HG02623 (cell line): ENCODE measurements at regions not wholly inside any gene's neighbourhood (a gene's known extent, or its start where the extent isn't known, plus 50 kb on each side); places are given as distances from the start of the nearest gene placed in this dataset.

ENCODE experiments used
- ATAC-seq: cut with Tn5 transposase; IDR thresholded peaks from one replicate; pipeline ENCODE4 v1.9.1; 2021; ENCODE audit warnings: moderate library complexity; ENCODE audit not compliant: unreplicated experiment

DNA sequence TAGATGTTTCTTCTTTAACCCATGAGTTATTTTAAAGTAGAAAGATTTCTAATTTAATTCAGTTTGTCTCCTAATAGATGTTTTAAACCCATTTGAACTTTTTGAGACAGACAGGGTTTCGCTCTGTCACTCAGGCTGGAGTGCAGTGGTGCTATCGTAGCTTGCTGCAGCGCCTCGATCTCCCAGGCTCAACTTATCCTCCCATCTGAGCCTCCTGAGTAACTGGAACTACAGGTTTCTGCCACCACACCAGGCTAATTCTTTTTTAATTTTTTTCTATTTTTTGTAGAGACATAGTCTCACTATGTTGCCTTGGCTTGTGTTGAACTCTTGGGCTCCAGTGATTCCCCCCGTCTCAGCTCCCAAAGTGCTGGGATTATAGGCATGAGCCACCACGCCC lies 53.0 kb upstream of the RAB18 start:
- ATAC-seq = no peak

DNA sequence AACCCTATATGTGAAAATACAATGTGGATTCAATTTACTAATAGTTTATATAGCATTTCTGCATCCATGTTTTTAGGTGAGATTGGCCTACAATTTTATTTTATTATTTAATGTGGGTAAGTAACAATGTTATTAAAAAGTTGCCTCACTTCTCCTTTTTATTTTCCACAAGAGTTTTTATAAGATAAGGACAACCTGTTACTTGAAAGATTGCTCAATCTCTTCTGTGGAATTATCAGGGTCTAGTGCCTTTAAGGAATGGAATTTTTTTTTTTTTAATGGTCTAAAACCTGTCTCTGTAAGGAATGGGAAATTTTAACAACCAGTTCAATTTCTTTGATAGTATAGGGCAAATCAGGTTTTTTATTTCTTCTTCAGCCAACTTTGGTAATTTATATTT lies 53.9 kb upstream of the RAB18 start:
- no peak for ATAC-seq

DNA sequence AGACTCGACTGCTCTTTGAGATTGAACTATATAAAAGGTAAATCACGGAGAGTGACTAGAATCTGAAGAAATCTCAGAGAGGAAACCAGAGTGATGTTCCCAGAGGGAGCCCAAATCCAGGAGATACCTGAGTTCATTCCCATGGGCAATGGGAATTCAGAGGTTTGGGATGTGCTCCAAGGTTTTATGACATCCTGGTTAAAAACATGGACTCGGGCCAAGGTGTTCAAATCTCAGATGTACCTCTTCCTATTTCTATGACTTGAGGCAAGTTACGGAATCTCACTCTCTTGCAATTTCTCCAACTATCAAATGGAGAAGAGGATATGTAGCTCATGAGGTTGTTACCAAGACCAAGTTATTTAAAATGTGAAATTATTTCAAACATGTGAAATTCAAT lies 54.5 kb upstream of the RAB18 start:
- ATAC-seq = no peak

DNA sequence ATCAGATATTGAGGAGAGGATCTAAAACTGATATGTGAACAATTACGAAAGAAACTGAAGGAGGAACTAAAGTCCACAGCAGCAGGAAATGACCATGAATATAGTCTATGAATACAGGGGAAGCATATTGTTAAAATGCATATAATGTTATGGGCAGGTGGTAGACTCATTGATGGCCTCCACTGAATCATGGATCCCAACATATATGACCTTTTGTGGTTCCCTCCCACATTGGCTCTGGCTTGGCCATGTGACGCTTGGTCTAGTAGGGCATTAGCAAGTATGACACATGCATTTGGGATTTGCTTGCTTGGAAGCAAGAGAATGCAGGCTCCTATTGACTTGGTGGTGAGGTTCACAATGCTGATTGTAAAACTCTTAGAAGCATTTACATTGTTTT lies 55.2 kb upstream of the RAB18 start:
- no peak for ATAC-seq

DNA sequence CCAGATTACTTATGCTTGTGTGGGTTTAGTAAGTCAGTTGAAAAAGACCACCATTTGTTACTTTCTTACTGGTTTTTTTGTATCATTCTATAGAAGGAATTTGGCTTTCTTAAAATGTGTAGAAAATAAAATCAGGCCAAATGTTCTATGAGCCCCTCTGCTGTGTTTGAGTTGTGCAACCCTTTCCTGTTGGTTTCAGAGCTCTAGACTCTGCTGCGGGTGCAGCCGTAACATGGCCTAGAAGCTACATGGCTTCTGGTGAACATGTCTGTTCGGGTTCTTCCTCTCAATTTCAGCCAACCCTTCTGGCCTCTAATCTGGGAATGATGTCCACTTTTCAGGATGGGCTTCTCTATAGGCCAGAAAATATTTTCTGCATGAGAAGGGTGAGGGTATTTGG lies 56.6 kb upstream of the RAB18 start:
- ATAC-seq = no peak

DNA sequence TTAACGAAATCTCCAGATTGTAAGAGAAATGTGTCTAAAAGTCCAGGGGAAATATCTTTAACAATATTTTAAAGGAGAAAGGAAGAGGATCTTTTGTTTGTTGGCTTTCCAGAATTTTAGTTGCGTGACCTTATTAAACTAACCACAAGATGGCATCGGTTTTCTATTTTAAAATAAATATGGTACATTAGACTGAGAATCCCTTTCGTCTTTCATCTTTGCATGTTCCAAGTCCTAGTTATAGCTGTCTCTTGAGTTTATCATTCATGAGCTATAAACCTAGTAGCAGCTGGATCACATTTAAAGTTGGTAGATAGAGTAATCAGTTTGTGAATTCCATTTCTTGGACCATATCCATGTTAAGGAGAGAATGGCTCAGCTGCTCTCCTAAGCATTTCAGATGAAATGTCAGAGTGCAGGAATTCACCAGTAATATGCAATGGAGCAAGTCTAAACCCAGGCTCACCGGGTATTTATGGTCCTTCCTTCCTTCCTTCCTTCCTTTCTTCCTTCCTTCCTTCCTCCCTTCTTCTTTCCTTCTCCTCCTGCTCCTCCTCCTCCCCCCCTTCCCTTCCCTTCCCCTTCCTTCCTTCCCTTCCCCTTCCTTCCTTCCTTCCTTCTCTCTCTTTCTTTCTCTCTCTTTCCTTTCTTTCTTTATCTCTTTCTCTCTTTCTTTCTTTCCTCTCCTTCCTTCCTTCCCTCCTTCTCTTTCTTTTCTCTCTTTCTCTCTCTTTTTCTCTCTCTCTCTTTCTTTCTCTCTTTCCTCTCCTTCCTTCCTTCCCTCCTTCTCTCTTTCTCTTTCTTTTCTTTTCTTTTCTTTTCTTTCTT lies 57.8 kb upstream of the RAB18 start:
- no peak for ATAC-seq

- ATAC-seq = no peak
Observed at GRCh38 chr10:27445070-27445469, 59.0 kb upstream of the RAB18 start.

GRCh38 chr10:27440478-27440877 lies 63.6 kb upstream of the RAB18 start:
- no peak for ATAC-seq

DNA sequence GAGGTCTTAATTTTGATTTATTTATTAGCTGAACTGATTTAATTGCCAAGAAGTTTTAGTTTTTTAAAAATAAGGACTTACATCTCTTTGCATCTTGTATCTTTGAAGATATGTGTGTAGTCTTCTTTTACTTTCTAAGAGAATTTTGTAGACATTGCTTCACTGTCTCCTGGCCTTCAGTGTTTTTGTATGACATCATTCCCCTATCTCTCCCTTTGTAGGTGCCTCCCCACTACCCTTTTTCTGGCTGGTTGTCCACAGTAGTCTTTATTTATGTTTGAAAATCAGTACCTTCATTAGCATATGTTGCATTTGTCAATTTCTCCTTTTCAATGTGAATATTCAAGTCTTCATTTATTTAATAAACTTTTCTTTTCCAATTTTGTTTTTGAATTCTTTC lies 64.1 kb upstream of the RAB18 start:
- ATAC-seq = no peak

- ATAC-seq = no peak
Observed at GRCh38 chr10:27439101-27439500, 65.0 kb upstream of the RAB18 start.

DNA sequence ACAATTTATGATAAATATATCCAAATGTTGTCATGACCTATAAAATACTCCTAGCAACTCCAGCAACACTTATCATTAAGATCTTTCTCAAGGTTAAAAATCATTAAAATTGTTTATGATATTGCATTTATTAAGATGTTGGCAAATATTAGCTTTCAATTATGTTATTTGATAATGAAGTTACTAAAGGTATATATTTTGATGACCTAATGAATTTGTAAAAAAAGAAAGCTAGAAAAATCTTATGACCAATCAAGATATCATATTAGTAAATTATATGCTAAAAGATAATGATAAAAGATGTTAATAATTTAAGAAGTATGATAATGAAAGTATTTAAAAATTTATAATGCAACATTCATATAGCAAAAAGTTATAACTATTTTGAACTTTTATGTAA lies 66.3 kb upstream of the RAB18 start:
- no peak for ATAC-seq

DNA sequence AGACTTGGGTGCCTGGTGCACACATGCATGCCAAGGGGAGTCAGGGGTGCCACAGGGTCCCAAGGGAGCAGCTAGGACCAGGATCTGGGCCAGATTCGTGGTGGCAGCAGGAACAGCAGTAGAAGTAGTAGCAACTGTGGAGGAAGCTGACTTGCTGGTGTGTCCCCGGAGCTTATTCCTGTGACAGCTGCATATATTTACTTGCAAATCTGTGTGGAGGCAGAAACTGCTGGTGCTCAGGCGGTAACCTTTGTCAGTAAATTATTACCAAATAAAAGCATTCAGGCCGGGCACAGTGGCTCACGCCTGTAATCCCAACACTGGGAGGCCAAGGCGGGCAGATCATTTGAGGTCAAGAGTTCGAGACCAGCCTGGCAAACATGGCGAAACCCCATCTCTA lies 67.4 kb upstream of the RAB18 start:
- ATAC-seq = no peak

- ATAC-seq = no peak
Observed at GRCh38 chr10:27433976-27434375, 70.1 kb upstream of the RAB18 start.

DNA sequence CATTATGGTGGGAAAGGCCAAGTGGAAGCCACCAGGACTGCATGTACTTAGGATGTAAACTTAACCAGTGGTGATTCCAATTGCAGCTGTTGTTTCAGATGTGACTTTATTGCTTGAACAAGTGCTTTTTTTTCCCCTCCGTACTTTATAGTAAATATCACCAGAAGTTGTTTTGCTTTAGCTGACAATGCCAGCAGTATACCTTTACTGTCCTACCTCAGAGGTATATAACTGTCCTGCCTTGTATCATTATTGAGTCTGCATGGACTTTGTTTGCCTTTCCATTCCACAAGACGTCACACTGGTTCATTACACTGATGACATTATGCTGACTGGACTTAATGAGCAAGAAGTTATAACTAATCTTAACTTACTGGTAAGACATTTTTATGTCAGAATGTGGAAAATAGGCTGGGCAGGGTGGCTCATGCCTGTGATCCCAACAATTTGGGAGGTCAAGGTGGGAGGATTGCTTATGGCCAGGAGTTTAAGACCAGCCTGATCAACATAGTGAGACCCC lies 77.1 kb upstream of the RAB18 start:
- no peak for ATAC-seq

- ATAC-seq = no peak
Observed at GRCh38 chr10:27413831-27414348, 90.2 kb upstream of the RAB18 start.

GRCh38 chr10:27413387-27413786 lies 90.7 kb upstream of the RAB18 start:
- no peak for ATAC-seq

- no peak for ATAC-seq
Observed at GRCh38 chr10:27410153-27410552, 94.0 kb upstream of the RAB18 start.

DNA sequence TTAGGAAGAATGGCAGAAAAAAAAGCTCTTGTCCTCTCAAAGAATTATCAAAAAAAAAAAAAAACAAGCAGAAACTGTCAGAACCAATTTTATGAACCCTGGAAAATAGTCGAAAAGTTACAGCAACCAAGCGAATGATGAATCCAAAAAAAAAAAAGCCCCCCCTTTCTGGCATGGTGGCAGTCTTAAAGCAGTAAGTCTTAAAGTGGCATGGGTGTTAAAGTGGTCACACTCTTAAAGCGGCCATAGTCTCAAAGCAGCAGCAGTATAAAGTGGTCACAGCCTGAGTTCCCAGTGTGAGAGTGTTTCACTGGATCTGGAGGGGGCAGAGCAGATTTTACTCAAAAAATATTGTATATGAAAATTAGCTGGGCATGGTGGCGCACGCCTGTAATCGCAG lies 96.8 kb upstream of the RAB18 start:
- no peak for ATAC-seq

- no peak for ATAC-seq
Observed at GRCh38 chr10:27399871-27400270, 104.2 kb upstream of the RAB18 start.

DNA sequence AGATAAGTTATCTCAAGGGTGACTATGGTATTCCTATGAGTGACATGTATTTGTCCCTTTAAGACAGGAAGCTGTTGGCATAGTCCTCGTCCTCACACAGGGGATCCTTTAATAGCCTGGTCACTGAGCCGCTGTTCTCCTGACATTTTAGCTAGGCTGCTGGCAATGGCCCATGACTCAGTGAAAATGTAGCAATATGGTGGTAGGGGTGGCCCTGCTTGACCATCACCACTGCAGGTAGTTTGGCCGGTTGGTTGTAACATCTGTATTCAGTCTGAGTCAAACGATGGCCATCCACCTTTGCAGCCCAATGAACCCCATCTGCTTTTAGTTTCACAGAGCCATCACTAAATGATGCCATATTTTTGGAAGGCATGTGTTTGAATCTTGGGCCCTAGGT lies 110.1 kb upstream of the RAB18 start:
- no peak for ATAC-seq

- no peak for ATAC-seq
Observed at GRCh38 chr10:27392606-27393005, 111.5 kb upstream of the RAB18 start.

GRCh38 chr10:27391916-27392315 lies 112.2 kb upstream of the RAB18 start:
- ATAC-seq = no peak

- ATAC-seq = no peak
Observed at GRCh38 chr10:27391325-27391724, 112.8 kb upstream of the RAB18 start.
